Fibroblast of skin of left biceps (primary cell): ENCODE measurements at regions not wholly inside any gene's neighbourhood (a gene's known extent, or its start where the extent isn't known, plus 50 kb on each side); places are given as distances from the start of the nearest gene placed in this dataset.

Experiments used
- DNase-seq, 2 experiments: peaks; one replicate each; pipeline ENCODE4 v3.0.0-alpha.2; 2013; ENCODE audit warnings: low read depth in 2 of 2

- DNase-seq = no peak
Observed at GRCh38 chr2:122218596-122218995, 463.1 kb downstream of the TSN start.

- no peak for DNase-seq
Observed at GRCh38 chr2:122219504-122219903, 464.1 kb downstream of the TSN start.

GRCh38 chr2:122221665-122222064, 466.2 kb downstream of the TSN start:
- no peak for DNase-seq

GRCh38 chr2:122231296-122231695, 475.8 kb downstream of the TSN start:
- DNase-seq = no peak

DNA sequence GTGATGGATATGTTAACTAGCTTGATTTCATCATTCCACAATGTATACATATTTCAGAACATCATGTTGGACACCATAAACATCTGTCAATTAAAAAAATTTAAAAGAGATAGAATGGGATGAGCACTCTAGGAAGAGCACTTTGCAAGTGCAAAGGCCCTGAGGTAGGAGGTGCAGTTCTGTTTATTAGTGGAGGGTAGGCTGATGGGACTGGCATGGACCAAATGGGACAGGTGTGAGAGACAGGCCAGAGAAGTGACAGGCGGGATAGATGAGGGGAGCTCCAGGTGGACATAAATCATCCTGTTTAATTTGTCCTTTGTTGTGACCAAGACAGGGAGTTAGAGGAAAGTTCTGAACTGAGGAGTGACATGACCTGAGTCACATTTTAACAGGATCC, 477.9 kb downstream of the TSN start:
- no peak for DNase-seq

DNA sequence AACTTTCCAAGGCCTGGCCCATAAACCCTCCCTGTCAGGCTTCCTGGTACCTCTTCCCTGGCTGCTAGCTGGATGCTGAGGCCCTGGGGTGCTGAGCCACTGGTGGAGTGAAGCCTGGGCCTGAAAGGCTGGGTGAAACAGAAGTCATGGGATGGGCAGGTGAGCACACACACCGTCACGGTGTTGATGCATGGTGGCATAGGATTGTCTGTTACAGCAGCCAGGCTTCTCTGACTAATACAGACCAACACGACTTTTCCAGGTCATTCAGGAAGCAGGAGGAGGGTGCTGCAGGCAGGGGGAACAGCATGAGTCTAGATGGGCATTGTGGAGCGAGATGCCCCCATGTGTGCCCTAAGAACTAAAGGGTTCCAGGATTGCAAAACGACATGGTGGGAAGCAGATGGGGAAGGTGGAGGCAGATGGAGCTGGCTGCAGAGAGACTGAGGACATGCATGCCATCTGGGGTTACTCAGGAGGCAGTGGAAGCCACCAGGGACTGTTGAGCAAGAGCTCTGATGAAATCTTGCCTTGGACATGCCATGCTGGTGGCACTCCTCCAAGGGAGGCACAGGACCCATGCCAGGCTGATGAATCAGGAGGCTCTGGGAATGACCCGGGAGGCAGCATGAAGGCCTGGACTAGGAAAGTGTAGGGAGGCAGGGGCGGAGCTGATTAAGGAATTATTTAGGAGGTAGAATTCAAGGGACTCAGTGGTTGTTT, 480.9 kb downstream of the TSN start:
- no peak for DNase-seq

DNA sequence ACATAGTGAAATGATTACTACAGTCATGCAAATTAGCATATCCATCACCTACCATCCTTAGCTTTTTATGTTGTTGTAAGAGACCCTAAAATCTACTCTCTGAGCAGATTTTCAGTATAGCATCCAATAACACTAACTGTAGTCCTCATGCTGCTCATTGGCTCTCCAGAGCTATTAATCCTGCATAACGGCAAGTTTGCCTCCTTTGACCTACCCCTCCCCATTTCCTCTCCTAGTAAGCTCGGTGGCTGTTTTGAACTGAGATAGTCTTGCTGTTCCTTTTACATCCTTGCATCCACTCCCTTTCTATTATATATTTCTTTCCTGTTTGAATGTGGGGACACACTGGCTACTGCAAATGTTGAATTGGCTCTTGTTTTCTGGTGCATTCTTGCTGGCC, 481.5 kb downstream of the TSN start:
- DNase-seq = no peak

GRCh38 chr2:122237450-122237849, 482.0 kb downstream of the TSN start:
- DNase-seq = no peak

DNA sequence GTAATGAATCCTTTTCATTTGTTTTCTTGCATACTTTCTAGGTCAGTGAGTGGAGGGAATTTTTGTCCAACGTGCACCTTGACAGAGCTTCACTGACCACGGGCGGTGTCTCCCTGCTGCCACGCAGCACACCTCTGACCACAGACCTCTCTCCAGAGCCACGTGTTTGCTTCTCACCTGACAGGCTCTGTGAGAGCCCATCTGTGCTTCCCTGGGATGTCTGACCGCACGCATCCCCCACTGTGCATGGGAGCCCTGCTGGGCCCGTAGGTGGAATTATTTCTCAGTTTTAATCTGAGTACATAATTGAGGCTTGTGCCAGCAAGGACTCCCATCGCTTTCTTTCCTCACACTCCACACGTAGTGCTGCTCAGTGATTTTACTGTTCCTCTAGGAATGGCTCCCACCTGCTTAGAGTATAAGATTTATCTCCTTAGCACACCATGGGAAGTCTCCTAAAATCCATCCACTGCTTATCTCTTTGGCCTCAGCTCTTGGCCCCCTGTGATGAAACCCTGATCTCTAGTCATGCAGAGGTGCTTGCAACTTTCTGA, 482.6 kb downstream of the TSN start:
- DNase-seq = no peak

DNA sequence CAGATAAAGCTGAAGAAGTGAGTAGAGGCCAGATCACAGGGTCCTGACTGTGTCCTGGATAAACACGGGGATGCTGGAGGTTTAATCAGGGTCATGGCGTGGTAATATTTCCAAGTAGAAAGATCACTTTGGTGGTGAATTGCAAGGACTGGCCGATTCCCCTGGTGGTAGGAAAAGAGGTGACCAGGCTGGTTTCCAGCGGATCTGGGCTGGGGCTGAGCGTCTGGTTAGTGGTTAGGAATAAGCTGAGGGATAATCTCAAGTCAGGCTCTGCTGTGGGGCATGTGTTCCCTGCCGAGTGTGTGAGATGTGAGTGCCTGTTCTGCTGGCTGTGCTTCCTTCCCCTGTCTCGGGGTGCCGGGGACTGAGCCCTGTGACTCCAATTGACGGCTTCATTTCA, 484.0 kb downstream of the TSN start:
- no peak for DNase-seq

- no peak for DNase-seq
Observed at GRCh38 chr2:122244598-122245229, 489.3 kb downstream of the TSN start.

DNA sequence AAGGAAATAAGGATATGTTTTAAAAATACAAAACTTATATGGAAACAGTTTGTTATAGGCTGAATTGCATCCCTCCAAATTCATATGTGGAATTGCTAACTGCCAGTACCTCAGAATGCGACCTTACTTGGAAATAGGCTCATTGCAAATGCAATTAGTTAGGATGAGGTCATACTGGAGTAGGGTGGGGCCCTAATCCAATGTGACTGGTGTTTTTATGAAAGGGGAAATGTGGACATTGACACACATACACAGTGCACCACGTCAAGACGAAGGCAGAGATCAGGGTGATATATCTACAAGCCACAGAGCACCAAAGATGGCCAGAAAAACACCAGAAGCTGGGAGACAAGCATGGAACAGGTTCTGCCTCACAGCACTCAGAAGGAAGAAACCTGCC, 494.2 kb downstream of the TSN start:
- no peak for DNase-seq

DNA sequence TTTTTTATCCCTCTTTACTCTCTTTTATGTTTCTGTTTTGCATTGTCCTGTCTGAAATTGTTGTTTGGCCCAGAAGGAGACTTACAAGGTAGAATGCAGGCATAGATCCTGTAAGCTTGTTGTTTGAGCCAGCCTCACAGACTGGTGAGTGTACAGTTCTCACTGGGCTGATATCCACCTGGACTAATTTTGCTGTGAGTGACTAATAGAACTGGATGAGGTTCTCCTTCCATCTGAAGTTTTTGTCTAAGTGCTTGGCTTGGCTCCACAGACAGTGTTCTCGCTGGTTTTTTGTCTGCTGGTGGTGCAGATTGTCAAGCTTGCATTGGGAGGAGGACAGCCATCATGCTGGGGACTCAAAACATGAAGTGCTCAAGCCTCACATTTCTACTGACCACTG, 495.7 kb downstream of the TSN start:
- no peak for DNase-seq

DNA sequence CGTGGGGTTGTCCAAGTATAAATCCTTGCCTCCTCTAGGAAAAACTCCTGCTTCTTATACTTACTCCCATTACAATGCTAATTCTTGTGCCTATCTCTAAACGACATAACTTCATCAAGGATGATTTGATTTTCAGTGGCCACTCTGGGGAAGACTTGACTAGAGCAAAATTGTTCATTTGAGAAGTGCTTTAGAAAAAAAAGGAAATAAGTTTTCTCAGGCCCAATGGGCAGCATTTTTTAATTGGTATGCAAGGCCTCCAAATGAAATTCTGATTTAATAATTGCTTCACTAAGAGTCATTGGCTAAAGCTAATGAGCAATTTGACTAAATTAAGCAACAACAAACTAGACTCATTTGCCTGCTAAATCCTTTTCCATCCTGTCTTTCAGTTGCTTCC, 496.1 kb downstream of the TSN start:
- DNase-seq = no peak

DNA sequence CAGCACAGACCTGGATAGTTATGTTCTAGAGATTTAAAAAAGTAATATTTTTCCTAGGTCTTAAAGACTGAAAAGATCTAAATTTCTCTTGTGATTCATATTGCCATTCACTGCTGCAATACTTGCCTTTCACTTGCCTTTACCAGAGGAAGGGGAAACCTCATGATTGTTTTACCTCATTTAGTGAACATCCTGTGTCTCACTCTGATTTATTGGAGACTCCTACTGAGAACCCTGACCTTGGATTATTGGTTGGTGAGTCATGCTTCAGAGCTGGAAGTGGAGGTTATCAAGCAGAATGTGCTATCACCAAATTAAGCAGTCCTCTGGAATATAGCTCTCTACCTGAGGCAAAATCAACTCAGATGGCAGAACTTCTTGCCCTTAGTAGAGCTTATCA, 500.5 kb downstream of the TSN start:
- no peak for DNase-seq

GRCh38 chr2:122261911-122262310, 506.5 kb downstream of the TSN start:
- no peak for DNase-seq

- no peak for DNase-seq
Observed at GRCh38 chr2:122263746-122264145, 508.3 kb downstream of the TSN start.

GRCh38 chr2:122266636-122267035, 511.2 kb downstream of the TSN start:
- no peak for DNase-seq

DNA sequence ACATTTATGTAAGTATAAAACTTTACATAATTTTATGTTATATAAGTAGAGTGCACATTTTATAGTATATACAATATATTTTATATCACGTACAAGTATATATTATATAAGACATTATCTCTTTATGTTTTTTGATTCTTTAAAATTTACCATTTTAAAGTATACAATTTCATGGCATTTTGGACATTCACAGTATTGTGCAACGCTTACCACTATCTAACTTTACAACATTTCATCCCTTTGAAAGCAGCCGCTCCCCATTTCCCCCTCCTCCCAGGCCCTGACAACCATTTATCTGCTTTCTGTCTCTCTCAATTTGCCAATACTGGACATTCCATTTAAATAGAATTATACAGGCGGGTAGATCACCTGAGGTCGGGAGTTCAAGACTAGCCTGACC, 512.5 kb downstream of the TSN start:
- DNase-seq = no peak

- no peak for DNase-seq
Observed at GRCh38 chr2:122273785-122274419, 518.5 kb downstream of the TSN start.

DNA sequence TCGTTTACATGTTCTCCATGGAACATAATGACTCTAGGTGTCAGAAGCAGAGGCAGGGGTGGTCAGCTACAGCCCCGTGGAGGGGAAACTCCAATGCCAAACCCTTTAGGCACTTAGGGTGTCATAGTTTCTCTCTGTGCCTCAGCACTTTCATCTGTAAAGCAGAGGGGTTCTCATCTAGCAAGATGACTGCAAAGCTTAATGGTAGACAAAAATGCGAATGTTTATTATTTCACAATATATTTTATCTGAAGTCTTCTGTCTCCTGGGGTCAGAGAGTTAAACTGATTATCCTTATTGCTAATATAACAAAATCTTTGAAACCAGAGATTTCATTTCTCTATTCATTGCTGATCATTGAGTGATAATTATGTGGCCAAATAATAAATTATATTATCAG, 522.5 kb downstream of the TSN start:
- DNase-seq = no peak

DNA sequence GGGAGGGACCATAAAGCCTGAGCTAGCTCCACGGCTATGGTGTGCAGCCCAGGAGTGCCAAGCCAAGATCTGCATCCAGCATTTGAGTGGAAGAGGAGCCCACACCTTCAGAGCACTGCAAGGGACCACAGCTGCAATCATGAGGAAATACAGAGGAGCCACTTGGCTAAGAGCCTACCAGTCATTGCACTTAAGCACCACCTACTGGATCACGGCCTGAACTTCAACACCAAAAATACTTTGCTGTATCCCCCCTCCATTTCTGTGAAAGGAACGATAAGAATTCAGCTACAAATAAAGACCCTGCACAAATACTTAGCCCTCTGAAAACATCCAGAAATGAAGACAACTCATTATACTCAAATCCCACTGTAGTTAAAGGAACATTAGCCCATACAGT, 545.3 kb downstream of the TSN start:
- DNase-seq = no peak

- DNase-seq = no peak
Observed at GRCh38 chr2:122307763-122308162, 552.3 kb downstream of the TSN start.
